Thyroid gland (tissue), 4 donors: ENCODE measurements at regions not wholly inside any gene's neighbourhood (a gene's known extent, or its start where the extent isn't known, plus 50 kb on each side); places are given as distances from the start of the nearest gene placed in this dataset.

ENCODE experiments used
- DNase-seq, 2 donors: peaks; one replicate each; pipeline ENCODE4 v3.0.0-alpha.2; 2019
- H3K27ac ChIP-seq, 3 donors: fragments of 200-600 bp; sonication (generic); 1 replicate in 2 of 3; 2 replicates in 1 of 3; pipeline ENCODE4 v1.5.1; 2016 to 2019; ENCODE audit warnings: mild to moderate bottlenecking in 1 of 3, moderate library complexity in 1 of 3
- H3K27me3 ChIP-seq: fragments of 200-600 bp; sonication (generic); one replicate; pipeline ENCODE4 v1.5.1; 2019
- H3K36me3 ChIP-seq, 2 donors: fragments of 200-600 bp; sonication (generic); one replicate each; pipeline ENCODE4 v1.5.1; 2016 to 2019
- H3K4me1 ChIP-seq, 2 donors: fragments of 200-600 bp; sonication (generic); one replicate each; pipeline ENCODE4 v1.5.1; 2017 to 2019
- H3K4me3 ChIP-seq, 3 donors: fragments of 200-600 bp; sonication (generic); replicated peaks in 1 of 3; 1 replicate in 2 of 3; 2 replicates in 1 of 3; pipeline ENCODE4 v1.5.1; 2016; ENCODE audit warnings: mild to moderate bottlenecking in 1 of 3
- H3K9me3 ChIP-seq: fragments of 200-600 bp; sonication (generic); one replicate; pipeline ENCODE4 v1.5.1; 2017
- CTCF ChIP-seq, 6 experiments: fragments of 200-600 bp in 3 of 6; fragments of 450-650 bp in 3 of 6; sonication (generic) in 3 of 6; IDR thresholded peaks; one replicate each; pipeline ENCODE4 v1.5.1; 2016 to 2019; ENCODE audit warnings: antibody characterized with exemption in 6 of 6, mild to moderate bottlenecking in 2 of 6, inconsistent platforms in 1 of 6, moderate library complexity in 1 of 6
- POLR2A ChIP-seq, 2 donors: fragments of 450-650 bp; IDR thresholded peaks; one replicate each; pipeline ENCODE4 v1.6.1; 2017; ENCODE audit warnings: antibody characterized with exemption in 2 of 2, mild to moderate bottlenecking in 2 of 2, moderate library complexity in 1 of 2
- WGBS, 2 donors: methylation state at CpG; one replicate each; pipeline ENCODE4 v1.1.5; 2017; 5-methylcytosine and 5-hydroxymethylcytosine counted together
- intact Hi-C: fragments of 100-400 bp; cut with DNase I; formaldehyde crosslinking; loops from one replicate; pipeline ENCODE4 v1.15.1; 2023

GRCh38 chr6:28721372-28721771, 195.7 kb downstream of the GPX5 start:
- no peak for TF ChIP-seq POLR2A (IDR thresholded peaks at IDR 0.05)
- TF ChIP-seq CTCF (IDR thresholded peaks at IDR 0.05), result no peak
- WGBS, 2 donors, result 83 to 87% methylated on average over 2 of the region's 2 CpGs
- H3K36me3 ChIP-seq, result no peaks in the 10 kb centered on the region
- intact Hi-C loops, result no loop called here
- H3K4me1 ChIP-seq, result no peaks in the 10 kb centered on the region
- no peak overlapping the region for H3K4me3 ChIP-seq
- H3K27ac ChIP-seq, result no peak overlapping the region
- DNase-seq, result no peak
- no peaks in the 10 kb centered on the region for H3K9me3 ChIP-seq
- no peaks in the 10 kb centered on the region for H3K27me3 ChIP-seq

GRCh38 chr6:28724395-28724794, 198.7 kb downstream of the GPX5 start:
- Histone ChIP-seq H3K4me3 (no peak overlapping the region), H3K27me3 (no peaks in the 10 kb centered on the region), H3K27ac (no peak overlapping the region), H3K4me1 (no peaks in the 10 kb centered on the region), H3K9me3 (no peaks in the 10 kb centered on the region), H3K36me3 (no peaks in the 10 kb centered on the region)
- no peak for DNase-seq
- intact Hi-C loops, result no loop called here
- WGBS, 2 donors, result 78 to 82% methylated on average over 1 of the region's 1 CpG
- TF ChIP-seq CTCF (IDR thresholded peaks at IDR 0.05) (no peak), POLR2A (IDR thresholded peaks at IDR 0.05) (no peak)

DNA sequence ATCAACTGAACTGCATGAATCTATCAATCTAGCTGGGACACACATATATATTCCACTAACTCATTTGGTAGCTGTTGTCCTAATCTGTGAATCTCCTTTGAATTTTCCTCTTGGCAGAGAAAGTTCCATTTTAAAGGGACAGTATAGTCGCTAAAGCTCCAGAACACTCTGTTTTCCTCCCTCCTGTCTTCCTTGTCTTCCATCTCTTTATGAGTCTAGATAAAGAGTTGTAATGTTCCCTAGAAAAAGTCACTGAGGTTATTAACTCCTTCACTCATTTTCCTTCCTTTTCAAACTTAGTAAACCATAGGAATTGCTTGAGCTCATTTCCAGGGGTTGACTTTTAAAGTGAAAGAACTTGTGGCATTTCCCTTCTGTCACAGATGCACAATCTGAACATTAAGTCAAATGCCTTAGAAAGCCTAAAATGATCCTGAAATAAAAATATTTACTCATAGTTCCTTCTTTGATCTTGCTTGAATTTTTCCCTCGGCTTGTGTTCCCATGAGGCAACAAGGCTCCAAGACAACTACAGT, 198.4 kb downstream of the TRIM27 start:
- no peaks in the 10 kb centered on the region for H3K27me3 ChIP-seq
- no peaks in the 10 kb centered on the region for H3K36me3 ChIP-seq
- no peak for TF ChIP-seq POLR2A (IDR thresholded peaks at IDR 0.05)
- WGBS, 2 donors, result 66 to 77% methylated on average over 2 of the region's 2 CpGs
- no peak for DNase-seq
- intact Hi-C loops, result no loop called here
- H3K4me1 ChIP-seq, result peaks cover 0 to 3% of the 10 kb centered on the region in 2 donors
- no peaks in the 10 kb centered on the region for H3K9me3 ChIP-seq
- no peak overlapping the region for H3K27ac ChIP-seq
- H3K4me3 ChIP-seq, result no peak overlapping the region

GRCh38 chr6:28725890-28726348, 197.9 kb downstream of the TRIM27 start:
- no peaks in the 10 kb centered on the region for H3K9me3 ChIP-seq
- H3K4me3 ChIP-seq, result no peak overlapping the region
- intact Hi-C loops, result no loop called here
- no peaks in the 10 kb centered on the region for H3K27me3 ChIP-seq
- peaks cover 0 to 3% of the 10 kb centered on the region in 2 donors for H3K4me1 ChIP-seq
- WGBS, 2 donors, result 21 to 34% methylated on average over 7 of the region's 7 CpGs
- H3K27ac ChIP-seq, result no peak overlapping the region
- no peak for TF ChIP-seq POLR2A (IDR thresholded peaks at IDR 0.05)
- no peak for TF ChIP-seq CTCF (IDR thresholded peaks at IDR 0.05)
- no peak for DNase-seq
- H3K36me3 ChIP-seq, result no peaks in the 10 kb centered on the region

GRCh38 chr6:28726569-28727309, 197.0 kb downstream of the TRIM27 start:
- intact Hi-C loops, result no loop called here
- no peaks in the 10 kb centered on the region for H3K27me3 ChIP-seq
- 72 to 76% methylated on average over 13 of the region's 13 CpGs for WGBS, 2 donors

More at GRCh38 chr6:28726569-28727309, 197.0 kb downstream of the TRIM27 start:
- Histone ChIP-seq H3K4me1 (peaks cover 0 to 3% of the 10 kb centered on the region in 2 donors), H3K4me3 (no peak overlapping the region), H3K9me3 (no peaks in the 10 kb centered on the region), H3K27ac (no peak overlapping the region), H3K36me3 (no peaks in the 10 kb centered on the region)
- no peak for DNase-seq
- TF ChIP-seq CTCF (IDR thresholded peaks at IDR 0.05), result no peak
- TF ChIP-seq POLR2A (IDR thresholded peaks at IDR 0.05), result no peak
